ENCODE measurements at regions not wholly inside any gene's neighbourhood (a gene's known extent, or its start where the extent isn't known, plus 50 kb on each side); places are given as distances from the start of the nearest gene placed in this dataset.
A peak's percentile ranks its signal among the peaks of the same experiment; 100 is the strongest.

GRCh38 chr14:71408362-71409030 is 501.2 kb downstream of the PCNX1 start:
- no peak for DNase-seq
- Mint-ChIP-seq H3K9me3 (peaks cover 0 to 12% of the 10 kb centered on the region in 2 donors), H3K4me3 (no peak overlapping the region), H3K4me1 (peaks cover 52% of the 10 kb centered on the region), H3K27me3 (no peaks in the 10 kb centered on the region), H3K27ac (no peak overlapping the region)
- ATAC-seq, result no peak

- ATAC-seq, result peak; percentile 46
- DNase-seq, result no peak
- H3K4me3 Mint-ChIP-seq, result no peak overlapping the region
- no peaks in the 10 kb centered on the region for H3K27me3 Mint-ChIP-seq
- no peak overlapping the region for H3K27ac Mint-ChIP-seq
- H3K9me3 Mint-ChIP-seq, result peaks cover 0 to 12% of the 10 kb centered on the region in 2 donors
- H3K4me1 Mint-ChIP-seq, result peaks cover 49% of the 10 kb centered on the region
Observed at GRCh38 chr14:71410578-71411284, 503.5 kb downstream of the PCNX1 start.

- peak overlapping the region in 1 of 2 donors; percentile 28 for H3K4me3 Mint-ChIP-seq
- peaks cover 49% of the 10 kb centered on the region for H3K4me1 Mint-ChIP-seq
- ATAC-seq (peak; percentile 45), DNase-seq (no peak)
- H3K27ac Mint-ChIP-seq, result peak overlapping the region in 1 of 2 donors; percentile 41
- H3K9me3 Mint-ChIP-seq, result peaks cover 0 to 12% of the 10 kb centered on the region in 2 donors
- no peaks in the 10 kb centered on the region for H3K27me3 Mint-ChIP-seq
Observed at GRCh38 chr14:71411285-71411595, 504.0 kb downstream of the PCNX1 start.

- H3K27me3 Mint-ChIP-seq, result no peaks in the 10 kb centered on the region
- ATAC-seq (no peak), DNase-seq (no peak)
- peak overlapping the region in 1 of 2 donors; percentile 24 for H3K27ac Mint-ChIP-seq
- H3K9me3 Mint-ChIP-seq, result peaks cover 0 to 12% of the 10 kb centered on the region in 2 donors
- H3K4me1 Mint-ChIP-seq, result peaks cover 49% of the 10 kb centered on the region
- H3K4me3 Mint-ChIP-seq, result peak overlapping the region in 1 of 2 donors; percentile 28
Observed at GRCh38 chr14:71411738-71412137, 504.5 kb downstream of the PCNX1 start.

GRCh38 chr14:71414631-71415403 is 507.6 kb downstream of the PCNX1 start:
- no peak overlapping the region for H3K27ac Mint-ChIP-seq
- DNase-seq (no peak), ATAC-seq (no peak)
- H3K4me1 Mint-ChIP-seq, result peaks cover 31% of the 10 kb centered on the region
- no peaks in the 10 kb centered on the region for H3K27me3 Mint-ChIP-seq
- H3K4me3 Mint-ChIP-seq, result no peak overlapping the region
- H3K9me3 Mint-ChIP-seq, result peaks cover 0 to 12% of the 10 kb centered on the region in 2 donors

- H3K9me3 Mint-ChIP-seq, result peaks cover 0 to 12% of the 10 kb centered on the region in 2 donors
- no peak for ATAC-seq
- no peak for DNase-seq
- H3K27ac Mint-ChIP-seq, result no peak overlapping the region
- H3K27me3 Mint-ChIP-seq, result no peaks in the 10 kb centered on the region
- no peak overlapping the region for H3K4me3 Mint-ChIP-seq
- peaks cover 26% of the 10 kb centered on the region for H3K4me1 Mint-ChIP-seq
Observed at GRCh38 chr14:71415404-71415690, 508.1 kb downstream of the PCNX1 start.

GRCh38 chr14:71416392-71416791 is 509.1 kb downstream of the PCNX1 start:
- H3K27ac Mint-ChIP-seq, result no peak overlapping the region
- no peak overlapping the region for H3K4me3 Mint-ChIP-seq
- DNase-seq (no peak), ATAC-seq (no peak)
- H3K9me3 Mint-ChIP-seq, result peaks cover 0 to 12% of the 10 kb centered on the region in 2 donors
- H3K27me3 Mint-ChIP-seq, result no peaks in the 10 kb centered on the region
- peaks cover 15% of the 10 kb centered on the region for H3K4me1 Mint-ChIP-seq

GRCh38 chr14:71418532-71419245 is 511.4 kb downstream of the PCNX1 start:
- DNase-seq (no peak), ATAC-seq (no peak)
- H3K27ac Mint-ChIP-seq, result no peak overlapping the region
- no peaks in the 10 kb centered on the region for H3K27me3 Mint-ChIP-seq
- no peak overlapping the region for H3K4me3 Mint-ChIP-seq
- H3K9me3 Mint-ChIP-seq, result peaks cover 0 to 4% of the 10 kb centered on the region in 2 donors
- H3K4me1 Mint-ChIP-seq, result no peaks in the 10 kb centered on the region

GRCh38 chr14:71423481-71423880 is 508.7 kb upstream of the RGS6 start:
- no peak overlapping the region for H3K27ac Mint-ChIP-seq
- peaks cover 19 to 24% of the 10 kb centered on the region in 2 donors for H3K9me3 Mint-ChIP-seq

GRCh38 chr14:71424941-71425340 is 507.3 kb upstream of the RGS6 start:
- no peak for DNase-seq
- no peak for ATAC-seq
- no peak overlapping the region for H3K4me3 Mint-ChIP-seq
- no peak overlapping the region for H3K27ac Mint-ChIP-seq
- H3K9me3 Mint-ChIP-seq, result peaks cover 19 to 24% of the 10 kb centered on the region in 2 donors
- no peaks in the 10 kb centered on the region for H3K27me3 Mint-ChIP-seq
- H3K4me1 Mint-ChIP-seq, result peaks cover 14% of the 10 kb centered on the region

More at GRCh38 chr14:71423481-71423880, 508.7 kb upstream of the RGS6 start:
- no peak for DNase-seq
- Mint-ChIP-seq H3K4me3 (no peak overlapping the region), H3K27me3 (no peaks in the 10 kb centered on the region), H3K4me1 (peaks cover 9% of the 10 kb centered on the region)
- no peak for ATAC-seq

GRCh38 chr14:71426001-71426400 is 506.2 kb upstream of the RGS6 start:
- no peak for DNase-seq
- Mint-ChIP-seq H3K27me3 (no peaks in the 10 kb centered on the region), H3K4me3 (no peak overlapping the region), H3K9me3 (peaks cover 19 to 24% of the 10 kb centered on the region in 2 donors), H3K4me1 (peaks cover 24% of the 10 kb centered on the region), H3K27ac (no peak overlapping the region)
- no peak for ATAC-seq

GRCh38 chr14:71429902-71430301 is 502.3 kb upstream of the RGS6 start:
- no peak overlapping the region for H3K4me3 Mint-ChIP-seq
- H3K9me3 Mint-ChIP-seq, result peaks cover 8 to 19% of the 10 kb centered on the region in 2 donors
- no peak for ATAC-seq
- peaks cover 35% of the 10 kb centered on the region for H3K4me1 Mint-ChIP-seq
- DNase-seq, result no peak
- H3K27me3 Mint-ChIP-seq, result no peaks in the 10 kb centered on the region
- H3K27ac Mint-ChIP-seq, result no peak overlapping the region

- H3K27ac Mint-ChIP-seq, result no peak overlapping the region
- H3K9me3 Mint-ChIP-seq, result peaks cover 4 to 15% of the 10 kb centered on the region in 2 donors
- H3K4me3 Mint-ChIP-seq, result no peak overlapping the region
- DNase-seq (no peak), ATAC-seq (no peak)
- H3K27me3 Mint-ChIP-seq, result no peaks in the 10 kb centered on the region
- H3K4me1 Mint-ChIP-seq, result peaks cover 31% of the 10 kb centered on the region
Observed at GRCh38 chr14:71430321-71430677, 501.9 kb upstream of the RGS6 start.

GRCh38 chr14:71430678-71431376 is 501.4 kb upstream of the RGS6 start:
- Mint-ChIP-seq H3K9me3 (peaks cover 0 to 10% of the 10 kb centered on the region in 2 donors), H3K4me1 (peaks cover 28% of the 10 kb centered on the region), H3K27ac (no peak overlapping the region), H3K27me3 (no peaks in the 10 kb centered on the region), H3K4me3 (no peak overlapping the region)
- ATAC-seq, result no peak
- no peak for DNase-seq
